SJCRH30 (cell line): ENCODE measurements at regions not wholly inside any gene's neighbourhood (a gene's known extent, or its start where the extent isn't known, plus 50 kb on each side); places are given as distances from the start of the nearest gene placed in this dataset.
A peak's percentile ranks its signal among the peaks of the same experiment; 100 is the strongest.

Experiments
- DNase-seq, 2 experiments: peaks; one replicate each; pipeline ENCODE4 v3.0.0-alpha.2; 2015 to 2020
- H3K27ac ChIP-seq: fragments of 250-450 bp; sonication (Bioruptor Pico); 2 replicates; pipeline ENCODE4 v1.5.1; 2020; ENCODE audit warnings: mild to moderate bottlenecking, moderate library complexity
- H3K27me3 ChIP-seq: fragments of 250-450 bp; sonication (Bioruptor Pico); 2 replicates; pipeline ENCODE4 v1.5.1; 2020; ENCODE audit warnings: mild to moderate bottlenecking, moderate library complexity
- H3K36me3 ChIP-seq: fragments of 250-450 bp; sonication (Bioruptor Pico); 2 replicates; pipeline ENCODE4 v1.5.1; 2020; ENCODE audit warnings: mild to moderate bottlenecking, moderate library complexity
- H3K4me1 ChIP-seq: fragments of 250-450 bp; sonication (Bioruptor Pico); 2 replicates; pipeline ENCODE4 v1.5.1; 2020; ENCODE audit warnings: mild to moderate bottlenecking, moderate library complexity
- H3K4me3 ChIP-seq: fragments of 250-450 bp; sonication (Bioruptor Pico); 2 replicates; pipeline ENCODE4 v1.5.1; 2020; ENCODE audit warnings: mild to moderate bottlenecking, moderate library complexity
- H3K9me3 ChIP-seq: fragments of 250-450 bp; sonication (Bioruptor Pico); replicated peaks from 2 replicates; pipeline ENCODE4 v1.5.1; 2020; ENCODE audit warnings: mild to moderate bottlenecking, moderate library complexity

- Histone ChIP-seq H3K27ac (no peak overlapping the region), H3K9me3 (no peaks in the 10 kb centered on the region), H3K4me1 (no peaks in the 10 kb centered on the region), H3K36me3 (no peaks in the 10 kb centered on the region), H3K4me3 (no peak overlapping the region), H3K27me3 (peaks cover 8% of the 10 kb centered on the region; the same call in 1 of the 2 replicates)
- DNase-seq, result no peak
Measured at GRCh38 chr2:122156176-122156890, 400.9 kb downstream of the TSN start.

- H3K27me3 ChIP-seq, result 0 out of 2 replicates have a peak, but pooled peaks cover 8% of the 10 kb centered on the region
- H3K9me3 ChIP-seq, result no peaks in the 10 kb centered on the region
- H3K4me1 ChIP-seq, result no peaks in the 10 kb centered on the region
- no peaks in the 10 kb centered on the region for H3K36me3 ChIP-seq
- DNase-seq, result no peak
- H3K4me3 ChIP-seq, result no peak overlapping the region
- H3K27ac ChIP-seq, result no peak overlapping the region
Measured at GRCh38 chr2:122157158-122157557, 401.7 kb downstream of the TSN start.

GRCh38 chr2:122163617-122164016 is 408.2 kb downstream of the TSN start:
- DNase-seq, result no peak
- Histone ChIP-seq H3K4me3 (no peak overlapping the region), H3K27ac (no peak overlapping the region), H3K9me3 (no peaks in the 10 kb centered on the region), H3K36me3 (no peaks in the 10 kb centered on the region), H3K4me1 (no peaks in the 10 kb centered on the region), H3K27me3 (0 out of 2 replicates have a peak, but pooled peaks cover 8% of the 10 kb centered on the region)

- no peak for DNase-seq
- H3K9me3 ChIP-seq, result no peaks in the 10 kb centered on the region
- no peaks in the 10 kb centered on the region for H3K36me3 ChIP-seq
- H3K27me3 ChIP-seq, result 0 out of 2 replicates have a peak, but pooled peaks cover 5% of the 10 kb centered on the region
- H3K27ac ChIP-seq, result no peak overlapping the region
- no peaks in the 10 kb centered on the region for H3K4me1 ChIP-seq
- no peak overlapping the region for H3K4me3 ChIP-seq
Measured at GRCh38 chr2:122164964-122165363, 409.5 kb downstream of the TSN start.

- Histone ChIP-seq H3K4me3 (no peak overlapping the region), H3K9me3 (no peaks in the 10 kb centered on the region), H3K27ac (no peak overlapping the region), H3K4me1 (no peaks in the 10 kb centered on the region), H3K27me3 (no peaks in the 10 kb centered on the region), H3K36me3 (no peaks in the 10 kb centered on the region)
- no peak for DNase-seq
Measured at GRCh38 chr2:122166820-122167219, 411.4 kb downstream of the TSN start.

- no peak for DNase-seq
- Histone ChIP-seq H3K36me3 (no peaks in the 10 kb centered on the region), H3K4me1 (no peaks in the 10 kb centered on the region), H3K27ac (no peak overlapping the region), H3K27me3 (no peaks in the 10 kb centered on the region; the same call in 1 of the 2 replicates), H3K9me3 (no peaks in the 10 kb centered on the region), H3K4me3 (no peak overlapping the region)
Measured at GRCh38 chr2:122167515-122167914, 412.1 kb downstream of the TSN start.

- no peaks in the 10 kb centered on the region for H3K36me3 ChIP-seq
- H3K27ac ChIP-seq, result no peak overlapping the region
- no peaks in the 10 kb centered on the region for H3K9me3 ChIP-seq
- H3K4me1 ChIP-seq, result no peaks in the 10 kb centered on the region
- H3K4me3 ChIP-seq, result no peak overlapping the region
- DNase-seq, result no peak
- no peaks in the 10 kb centered on the region; the same call in 1 of the 2 replicates for H3K27me3 ChIP-seq
Measured at GRCh38 chr2:122168799-122169198, 413.3 kb downstream of the TSN start.

GRCh38 chr2:122172812-122173211 is 417.4 kb downstream of the TSN start:
- Histone ChIP-seq H3K9me3 (no peaks in the 10 kb centered on the region), H3K27me3 (no peaks in the 10 kb centered on the region; the same call in 1 of the 2 replicates), H3K4me1 (no peaks in the 10 kb centered on the region), H3K36me3 (no peaks in the 10 kb centered on the region), H3K27ac (no peak overlapping the region), H3K4me3 (no peak overlapping the region)
- DNase-seq, result no peak

GRCh38 chr2:122174061-122174460 is 418.6 kb downstream of the TSN start:
- no peaks in the 10 kb centered on the region; the same call in 1 of the 2 replicates for H3K27me3 ChIP-seq
- no peak overlapping the region for H3K4me3 ChIP-seq
- H3K36me3 ChIP-seq, result no peaks in the 10 kb centered on the region
- no peak overlapping the region for H3K27ac ChIP-seq
- no peak for DNase-seq
- no peaks in the 10 kb centered on the region for H3K9me3 ChIP-seq
- no peaks in the 10 kb centered on the region for H3K4me1 ChIP-seq

GRCh38 chr2:122179492-122180165 is 424.2 kb downstream of the TSN start:
- no peaks in the 10 kb centered on the region for H3K9me3 ChIP-seq
- no peaks in the 10 kb centered on the region for H3K4me1 ChIP-seq
- H3K36me3 ChIP-seq, result no peaks in the 10 kb centered on the region
- H3K27me3 ChIP-seq, result no peaks in the 10 kb centered on the region
- no peak overlapping the region for H3K27ac ChIP-seq
- DNase-seq, result no peak
- H3K4me3 ChIP-seq, result no peak overlapping the region

- H3K27me3 ChIP-seq, result no peaks in the 10 kb centered on the region
- H3K27ac ChIP-seq, result no peak overlapping the region
- no peak overlapping the region for H3K4me3 ChIP-seq
- H3K4me1 ChIP-seq, result no peaks in the 10 kb centered on the region
- no peaks in the 10 kb centered on the region for H3K36me3 ChIP-seq
- DNase-seq, result no peak
- H3K9me3 ChIP-seq, result no peaks in the 10 kb centered on the region
Measured at GRCh38 chr2:122180972-122181371, 425.5 kb downstream of the TSN start.

GRCh38 chr2:122182616-122183355 is 427.3 kb downstream of the TSN start:
- Histone ChIP-seq H3K27ac (no peak overlapping the region), H3K4me3 (no peak overlapping the region), H3K36me3 (no peaks in the 10 kb centered on the region), H3K9me3 (no peaks in the 10 kb centered on the region), H3K4me1 (no peaks in the 10 kb centered on the region), H3K27me3 (no peaks in the 10 kb centered on the region)
- DNase-seq, result no peak

- Histone ChIP-seq H3K9me3 (no peaks in the 10 kb centered on the region), H3K4me1 (no peaks in the 10 kb centered on the region), H3K27ac (no peak overlapping the region), H3K27me3 (no peaks in the 10 kb centered on the region), H3K4me3 (no peak overlapping the region), H3K36me3 (no peaks in the 10 kb centered on the region)
- DNase-seq, result no peak
Measured at GRCh38 chr2:122183890-122184289, 428.4 kb downstream of the TSN start.

- no peaks in the 10 kb centered on the region for H3K36me3 ChIP-seq
- no peaks in the 10 kb centered on the region for H3K4me1 ChIP-seq
- H3K27ac ChIP-seq, result no peak overlapping the region
- DNase-seq, result no peak
- H3K9me3 ChIP-seq, result no peaks in the 10 kb centered on the region
- H3K4me3 ChIP-seq, result no peak overlapping the region
- no peaks in the 10 kb centered on the region for H3K27me3 ChIP-seq
Measured at GRCh38 chr2:122186761-122187222, 431.3 kb downstream of the TSN start.

- H3K36me3 ChIP-seq, result no peaks in the 10 kb centered on the region
- DNase-seq, result peak; percentile 11 to 37
- no peaks in the 10 kb centered on the region for H3K9me3 ChIP-seq
- H3K4me1 ChIP-seq, result no peaks in the 10 kb centered on the region
- H3K4me3 ChIP-seq, result no peak overlapping the region
- no peaks in the 10 kb centered on the region for H3K27me3 ChIP-seq
- no peak overlapping the region for H3K27ac ChIP-seq
Measured at GRCh38 chr2:122191331-122191730, 435.9 kb downstream of the TSN start.
